ENCODE measurements at regions not wholly inside any gene's neighbourhood (a gene's known extent, or its start where the extent isn't known, plus 50 kb on each side); places are given as distances from the start of the nearest gene placed in this dataset.

DNA sequence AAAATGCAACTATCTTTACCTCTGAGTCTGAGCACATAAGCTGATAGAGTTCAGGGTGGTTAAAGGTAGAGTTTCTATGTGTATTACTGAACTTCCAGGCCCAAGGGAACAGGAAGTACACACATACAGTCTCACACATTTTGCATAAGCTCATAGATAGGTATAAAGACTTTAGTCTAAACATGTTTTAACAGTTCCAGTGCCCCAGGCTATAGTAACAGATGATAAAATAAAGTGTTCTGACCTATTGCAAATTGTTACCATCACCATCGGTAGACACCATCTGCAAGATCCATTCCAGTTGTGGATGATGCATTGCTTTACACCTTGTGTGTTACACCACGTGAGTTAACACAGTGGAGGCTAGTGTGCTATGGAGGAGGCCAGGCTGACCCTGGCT lies 95.8 kb downstream of the TMEM174 start:
- Histone ChIP-seq H3K36me3 (no peaks in the 10 kb centered on the region), H3K4me3 (no peak overlapping the region), H3K9me3 (no peaks in the 10 kb centered on the region), H3K27me3 (no peaks in the 10 kb centered on the region), H3K4me1 (no peaks in the 10 kb centered on the region), H3K27ac (no peak overlapping the region)
- DNase-seq = no peak
- TF ChIP-seq, protein P1, sequence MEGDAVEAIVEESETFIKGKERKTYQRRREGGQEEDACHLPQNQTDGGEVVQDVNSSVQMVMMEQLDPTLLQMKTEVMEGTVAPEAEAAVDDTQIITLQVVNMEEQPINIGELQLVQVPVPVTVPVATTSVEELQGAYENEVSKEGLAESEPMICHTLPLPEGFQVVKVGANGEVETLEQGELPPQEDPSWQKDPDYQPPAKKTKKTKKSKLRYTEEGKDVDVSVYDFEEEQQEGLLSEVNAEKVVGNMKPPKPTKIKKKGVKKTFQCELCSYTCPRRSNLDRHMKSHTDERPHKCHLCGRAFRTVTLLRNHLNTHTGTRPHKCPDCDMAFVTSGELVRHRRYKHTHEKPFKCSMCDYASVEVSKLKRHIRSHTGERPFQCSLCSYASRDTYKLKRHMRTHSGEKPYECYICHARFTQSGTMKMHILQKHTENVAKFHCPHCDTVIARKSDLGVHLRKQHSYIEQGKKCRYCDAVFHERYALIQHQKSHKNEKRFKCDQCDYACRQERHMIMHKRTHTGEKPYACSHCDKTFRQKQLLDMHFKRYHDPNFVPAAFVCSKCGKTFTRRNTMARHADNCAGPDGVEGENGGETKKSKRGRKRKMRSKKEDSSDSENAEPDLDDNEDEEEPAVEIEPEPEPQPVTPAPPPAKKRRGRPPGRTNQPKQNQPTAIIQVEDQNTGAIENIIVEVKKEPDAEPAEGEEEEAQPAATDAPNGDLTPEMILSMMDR (IDR thresholded peaks at IDR 0.05) = no peak
- no peak for TF ChIP-seq POLR2A (IDR thresholded peaks at IDR 0.05)

DNA sequence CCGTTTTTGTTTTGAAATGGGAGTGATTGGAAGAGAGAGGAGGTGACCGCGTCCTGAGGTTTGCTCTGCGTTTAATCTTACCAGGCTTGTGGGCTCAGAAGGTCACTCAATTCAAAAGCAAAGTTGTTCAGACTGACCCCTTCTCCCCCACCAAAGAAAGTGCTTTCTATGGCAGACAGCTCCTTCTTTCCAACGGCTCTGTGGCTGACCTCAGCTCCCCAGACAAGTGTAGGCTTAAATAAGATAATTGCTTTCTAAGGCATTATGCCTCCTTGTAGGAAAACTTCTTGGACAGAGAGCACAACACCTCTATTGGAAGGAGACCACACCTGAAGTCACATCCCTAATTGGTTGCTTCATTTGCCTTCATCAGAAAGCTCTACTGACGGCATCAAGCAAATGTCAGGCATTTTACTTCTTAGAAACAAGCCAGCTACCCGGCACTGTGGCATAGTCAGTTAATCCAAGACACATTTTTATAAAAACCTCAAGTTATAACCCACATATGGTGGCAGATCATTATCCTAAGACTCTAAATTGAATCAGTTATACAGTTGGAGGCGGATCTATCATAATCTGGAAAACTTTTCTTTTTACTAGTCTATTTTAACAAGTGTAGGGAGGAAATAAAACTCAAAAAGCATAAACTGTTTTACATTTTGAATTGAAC lies 94.9 kb downstream of the TMEM174 start:
- Histone ChIP-seq H3K9me3 (no peaks in the 10 kb centered on the region), H3K4me1 (no peaks in the 10 kb centered on the region), H3K27ac (no peak overlapping the region), H3K36me3 (no peaks in the 10 kb centered on the region), H3K27me3 (no peaks in the 10 kb centered on the region), H3K4me3 (no peak overlapping the region)
- TF ChIP-seq, protein P1 (IDR thresholded peaks at IDR 0.05) = no peak
- no peak for TF ChIP-seq POLR2A (IDR thresholded peaks at IDR 0.05)
- no peak for DNase-seq

GRCh38 chr5:73266925-73267765 lies 94.2 kb downstream of the TMEM174 start:
- H3K36me3 ChIP-seq = no peaks in the 10 kb centered on the region
- H3K4me3 ChIP-seq = no peak overlapping the region
- TF ChIP-seq, protein P1 (IDR thresholded peaks at IDR 0.05) = no peak
- TF ChIP-seq POLR2A (IDR thresholded peaks at IDR 0.05) = no peak
- H3K9me3 ChIP-seq = no peaks in the 10 kb centered on the region
- no peaks in the 10 kb centered on the region for H3K4me1 ChIP-seq
- H3K27ac ChIP-seq = no peak overlapping the region
- no peaks in the 10 kb centered on the region for H3K27me3 ChIP-seq
- no peak for DNase-seq

DNA sequence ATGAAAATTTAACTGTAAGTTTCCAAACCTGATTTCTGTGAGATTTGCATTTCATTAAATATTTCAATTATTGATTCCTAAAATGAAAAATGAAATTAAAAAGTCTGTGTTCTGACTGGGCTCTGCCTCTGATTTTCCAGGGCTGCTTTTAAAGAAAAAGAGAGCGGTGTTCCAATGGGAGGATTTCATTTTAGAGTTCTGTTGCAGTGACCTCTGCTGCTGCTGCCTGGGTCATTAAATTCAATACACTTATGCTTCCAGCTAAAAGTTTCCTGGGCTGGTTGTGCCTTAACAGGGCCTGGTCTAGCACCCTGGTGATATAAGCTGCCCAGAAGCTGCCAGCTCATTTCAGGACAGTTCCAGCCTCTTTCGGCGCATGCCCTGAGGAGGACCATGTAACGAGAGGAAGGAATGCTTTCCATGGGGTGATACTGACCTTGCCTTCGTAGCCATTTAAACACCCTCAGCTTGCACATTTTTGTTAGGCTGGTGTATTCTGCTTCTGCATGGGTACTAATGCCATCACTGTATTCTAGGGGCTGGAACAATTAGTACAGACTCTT lies 93.3 kb downstream of the TMEM174 start:
- DNase-seq = no peak
- Histone ChIP-seq H3K36me3 (no peaks in the 10 kb centered on the region), H3K9me3 (no peaks in the 10 kb centered on the region), H3K4me3 (no peak overlapping the region), H3K27me3 (no peaks in the 10 kb centered on the region), H3K27ac (no peak overlapping the region), H3K4me1 (no peaks in the 10 kb centered on the region)
- TF ChIP-seq POLR2A (IDR thresholded peaks at IDR 0.05) = no peak
- TF ChIP-seq, protein P1 (IDR thresholded peaks at IDR 0.05) = no peak

DNA sequence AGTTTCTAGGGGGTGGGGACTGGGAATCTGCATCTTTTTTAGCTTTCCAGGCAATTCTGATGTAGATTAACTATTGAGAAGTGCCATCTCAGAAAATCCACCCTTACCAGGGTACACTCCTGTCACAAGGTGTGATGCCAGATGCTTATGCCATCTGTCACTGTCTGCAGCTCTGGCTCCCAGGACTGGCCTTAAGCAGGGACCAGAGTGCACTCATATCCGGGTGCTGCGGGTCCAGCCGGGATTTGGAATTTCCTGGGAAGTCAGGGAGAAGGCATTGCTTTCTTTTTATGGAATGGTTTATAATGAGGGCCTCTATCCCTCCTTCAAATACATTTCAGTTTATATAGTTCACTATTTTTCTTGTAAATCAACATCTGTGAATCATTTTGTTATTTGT lies 92.6 kb downstream of the TMEM174 start:
- Histone ChIP-seq H3K27ac (no peak overlapping the region), H3K4me1 (no peaks in the 10 kb centered on the region), H3K36me3 (no peaks in the 10 kb centered on the region), H3K9me3 (no peaks in the 10 kb centered on the region), H3K4me3 (no peak overlapping the region), H3K27me3 (no peaks in the 10 kb centered on the region)
- TF ChIP-seq, protein P1 (IDR thresholded peaks at IDR 0.05) = no peak
- TF ChIP-seq POLR2A (IDR thresholded peaks at IDR 0.05) = no peak
- DNase-seq = no peak

Measured in Peyer's patch (tissue), 4 donors.